NCI-H1417 (cell line): ENCODE measurements at regions not wholly inside any gene's neighbourhood (a gene's known extent, or its start where the extent isn't known, plus 50 kb on each side); places are given as distances from the start of the nearest gene placed in this dataset.

ENCODE experiments used
- DNase-seq, 3 experiments: peaks; one replicate each; lab custom pipeline; 2025; lab: John Stamatoyannopoulos, UW

- DNase-seq = no peak
Observed at GRCh38 chr6:88383183-88383582, 217.0 kb upstream of the CNR1 start.

GRCh38 chr6:88381289-88381642 is 215.1 kb upstream of the CNR1 start:
- DNase-seq = no peak

GRCh38 chr6:88380618-88381288 is 214.6 kb upstream of the CNR1 start:
- DNase-seq = no peak

GRCh38 chr6:88380083-88380482 is 213.9 kb upstream of the CNR1 start:
- no peak for DNase-seq

GRCh38 chr6:88378639-88379038 is 212.5 kb upstream of the CNR1 start:
- no peak for DNase-seq

- DNase-seq = no peak
Observed at GRCh38 chr6:88377976-88378568, 211.9 kb upstream of the CNR1 start.

GRCh38 chr6:88376768-88377387 is 210.7 kb upstream of the CNR1 start:
- no peak for DNase-seq

- no peak for DNase-seq
Observed at GRCh38 chr6:88376197-88376596, 210.1 kb upstream of the CNR1 start.

GRCh38 chr6:88374553-88374952 is 208.4 kb upstream of the CNR1 start:
- peak in 2 of 3 experiments; percentile 33 to 72 for DNase-seq

GRCh38 chr6:88371480-88371879 is 205.3 kb upstream of the CNR1 start:
- no peak for DNase-seq

- no peak for DNase-seq
Observed at GRCh38 chr6:88370127-88370710, 204.1 kb upstream of the CNR1 start.

GRCh38 chr6:88369262-88369661 is 203.1 kb upstream of the CNR1 start:
- DNase-seq = no peak

- DNase-seq = no peak
Observed at GRCh38 chr6:88368071-88368787, 202.1 kb upstream of the CNR1 start.

- peak in 2 of 3 experiments; percentile 9 to 44 for DNase-seq
Observed at GRCh38 chr6:88367248-88367647, 201.1 kb upstream of the CNR1 start.

- DNase-seq = no peak
Observed at GRCh38 chr6:88366672-88367071, 200.5 kb upstream of the CNR1 start.

- no peak for DNase-seq
Observed at GRCh38 chr6:88365656-88366055, 199.5 kb upstream of the CNR1 start.

- no peak for DNase-seq
Observed at GRCh38 chr6:88365230-88365629, 199.1 kb upstream of the CNR1 start.

- DNase-seq = no peak
Observed at GRCh38 chr6:88361754-88362153, 195.6 kb upstream of the CNR1 start.

- no peak for DNase-seq
Observed at GRCh38 chr6:88361298-88361697, 195.2 kb upstream of the CNR1 start.

- DNase-seq = no peak
Observed at GRCh38 chr6:88360203-88360797, 194.2 kb upstream of the CNR1 start.

GRCh38 chr6:88359530-88360202 is 193.5 kb upstream of the CNR1 start:
- DNase-seq = no peak

GRCh38 chr6:88358846-88359245 is 192.7 kb upstream of the CNR1 start:
- no peak for DNase-seq
